ENCODE measurements at regions not wholly inside any gene's neighbourhood (a gene's known extent, or its start where the extent isn't known, plus 50 kb on each side); places are given as distances from the start of the nearest gene placed in this dataset.

DNA sequence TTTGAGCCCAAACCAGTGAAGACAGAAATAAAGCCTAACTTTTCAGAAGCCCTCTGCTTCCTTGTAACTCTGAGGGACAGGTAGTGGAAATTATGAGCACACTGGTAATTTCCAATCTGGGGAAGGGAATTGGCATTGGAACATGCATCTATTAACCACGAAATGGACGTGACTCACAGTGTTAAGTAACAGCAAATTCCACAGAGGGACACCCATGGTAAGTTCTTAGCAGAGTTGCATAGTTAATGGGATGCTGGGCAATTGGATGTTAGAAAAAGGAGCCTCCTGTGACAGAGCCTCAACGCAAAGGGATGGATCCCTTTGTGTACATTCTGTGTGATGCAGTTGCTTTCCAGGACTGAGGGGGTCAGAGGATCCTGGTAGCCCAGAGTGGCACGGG lies 168.6 kb downstream of the SEMA6D start:
- Histone ChIP-seq H4K20me1 (ENCODE audit: insufficient read depth, low read length) (no peaks in the 10 kb centered on the region), H3K4me3 (ENCODE audit: insufficient read depth, low read depth, low read length) (no peak overlapping the region), H3K9me3 (ENCODE audit: insufficient read depth, low read depth, low read length) (no peaks in the 10 kb centered on the region), H3K79me2 (ENCODE audit: insufficient read depth, low read length) (no peaks in the 10 kb centered on the region), H3K36me3 (ENCODE audit: insufficient read depth, low read length) (no peaks in the 10 kb centered on the region), H3K9ac (ENCODE audit: low read length) (no peak overlapping the region), H3K4me2 (ENCODE audit: low read length) (no peak overlapping the region), H3K27me3 (ENCODE audit: insufficient read depth, low read length) (no peaks in the 10 kb centered on the region), H3K4me1 (ENCODE audit: insufficient read depth, low read length) (no peaks in the 10 kb centered on the region), H2AFZ (ENCODE audit: low read depth, low read length) (no peak overlapping the region), H3K27ac (ENCODE audit: low read depth, low read length) (no peak overlapping the region)
- H3K4me1 Mint-ChIP-seq (ENCODE audit: low read depth, unreplicated experiment), result peaks cover 5% of the 10 kb centered on the region
- H3K27me3 Mint-ChIP-seq (ENCODE audit: low read depth, unreplicated experiment), result no peaks in the 10 kb centered on the region
- no peak overlapping the region for H3K27ac Mint-ChIP-seq (ENCODE audit: unreplicated experiment)
- FAIRE-seq (no peak), DNase-seq (ENCODE audit: low read depth) (peak; percentile 90)
- H3K4me3 Mint-ChIP-seq (ENCODE audit: unreplicated experiment), result no peak overlapping the region
- no peaks in the 10 kb centered on the region for H3K36me3 Mint-ChIP-seq (ENCODE audit: low read depth, unreplicated experiment)
- TF ChIP-seq, protein P1, sequence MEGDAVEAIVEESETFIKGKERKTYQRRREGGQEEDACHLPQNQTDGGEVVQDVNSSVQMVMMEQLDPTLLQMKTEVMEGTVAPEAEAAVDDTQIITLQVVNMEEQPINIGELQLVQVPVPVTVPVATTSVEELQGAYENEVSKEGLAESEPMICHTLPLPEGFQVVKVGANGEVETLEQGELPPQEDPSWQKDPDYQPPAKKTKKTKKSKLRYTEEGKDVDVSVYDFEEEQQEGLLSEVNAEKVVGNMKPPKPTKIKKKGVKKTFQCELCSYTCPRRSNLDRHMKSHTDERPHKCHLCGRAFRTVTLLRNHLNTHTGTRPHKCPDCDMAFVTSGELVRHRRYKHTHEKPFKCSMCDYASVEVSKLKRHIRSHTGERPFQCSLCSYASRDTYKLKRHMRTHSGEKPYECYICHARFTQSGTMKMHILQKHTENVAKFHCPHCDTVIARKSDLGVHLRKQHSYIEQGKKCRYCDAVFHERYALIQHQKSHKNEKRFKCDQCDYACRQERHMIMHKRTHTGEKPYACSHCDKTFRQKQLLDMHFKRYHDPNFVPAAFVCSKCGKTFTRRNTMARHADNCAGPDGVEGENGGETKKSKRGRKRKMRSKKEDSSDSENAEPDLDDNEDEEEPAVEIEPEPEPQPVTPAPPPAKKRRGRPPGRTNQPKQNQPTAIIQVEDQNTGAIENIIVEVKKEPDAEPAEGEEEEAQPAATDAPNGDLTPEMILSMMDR (IDR thresholded peaks at IDR 0.05; ENCODE audit: insufficient read depth, low read depth, low read length), result no peak
- TF ChIP-seq EZH2 (IDR thresholded peaks at IDR 0.05; ENCODE audit: insufficient read depth, low read length), result no peak
- H3K9me3 Mint-ChIP-seq (ENCODE audit: unreplicated experiment), result peaks cover 3% of the 10 kb centered on the region

DNA sequence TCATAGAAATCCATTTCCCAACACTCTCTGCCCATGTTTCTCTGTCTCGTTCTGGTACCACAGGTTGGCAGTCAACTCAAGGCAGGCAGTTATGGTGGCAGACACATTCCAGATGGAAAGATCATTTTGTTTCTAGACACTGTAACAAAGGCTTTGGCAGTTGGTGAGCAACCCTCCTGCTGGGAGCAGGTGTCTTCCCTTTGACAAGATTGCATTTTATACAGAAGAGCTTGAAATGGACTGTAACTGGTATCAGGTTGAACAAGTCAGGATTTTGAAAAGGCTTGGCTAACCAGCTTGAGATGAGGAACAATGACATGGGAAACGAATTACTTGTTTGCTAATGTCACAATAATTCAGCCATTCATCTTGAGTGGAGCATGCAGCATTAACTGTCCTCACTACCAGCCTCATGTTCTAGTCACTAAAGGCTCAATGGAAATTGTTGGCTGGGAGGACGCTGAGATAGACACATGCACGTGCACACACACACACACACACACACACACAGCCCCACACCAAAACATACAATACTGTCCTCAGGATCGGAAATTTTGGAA lies 170.0 kb downstream of the SEMA6D start:
- H3K4me3 Mint-ChIP-seq (ENCODE audit: unreplicated experiment), result no peak overlapping the region
- H3K4me1 ChIP-seq (ENCODE audit: insufficient read depth, low read length), result no peaks in the 10 kb centered on the region
- no peak overlapping the region for H3K27ac ChIP-seq (ENCODE audit: low read depth, low read length)
- no peaks in the 10 kb centered on the region for H3K79me2 ChIP-seq (ENCODE audit: insufficient read depth, low read length)
- H3K9me3 Mint-ChIP-seq (ENCODE audit: unreplicated experiment), result peaks cover 2% of the 10 kb centered on the region
- no peaks in the 10 kb centered on the region for H3K36me3 Mint-ChIP-seq (ENCODE audit: low read depth, unreplicated experiment)
- H4K20me1 ChIP-seq (ENCODE audit: insufficient read depth, low read length), result no peaks in the 10 kb centered on the region
- no peaks in the 10 kb centered on the region for H3K27me3 ChIP-seq (ENCODE audit: insufficient read depth, low read length)
- no peaks in the 10 kb centered on the region for H3K27me3 Mint-ChIP-seq (ENCODE audit: low read depth, unreplicated experiment)
- no peak overlapping the region for H2AFZ ChIP-seq (ENCODE audit: low read depth, low read length)
- H3K27ac Mint-ChIP-seq (ENCODE audit: unreplicated experiment), result no peak overlapping the region
- H3K4me2 ChIP-seq (ENCODE audit: low read length), result no peak overlapping the region
- no peak overlapping the region for H3K4me3 ChIP-seq (ENCODE audit: insufficient read depth, low read depth, low read length)
- peaks cover 5% of the 10 kb centered on the region for H3K4me1 Mint-ChIP-seq (ENCODE audit: low read depth, unreplicated experiment)
- DNase-seq (ENCODE audit: low read depth) (no peak), FAIRE-seq (no peak)
- H3K36me3 ChIP-seq (ENCODE audit: insufficient read depth, low read length), result no peaks in the 10 kb centered on the region
- TF ChIP-seq, protein P1 (IDR thresholded peaks at IDR 0.05; ENCODE audit: insufficient read depth, low read depth, low read length), result no peak
- TF ChIP-seq EZH2 (IDR thresholded peaks at IDR 0.05; ENCODE audit: insufficient read depth, low read length), result no peak
- H3K9ac ChIP-seq (ENCODE audit: low read length), result no peak overlapping the region
- no peaks in the 10 kb centered on the region for H3K9me3 ChIP-seq (ENCODE audit: insufficient read depth, low read depth, low read length)

DNA sequence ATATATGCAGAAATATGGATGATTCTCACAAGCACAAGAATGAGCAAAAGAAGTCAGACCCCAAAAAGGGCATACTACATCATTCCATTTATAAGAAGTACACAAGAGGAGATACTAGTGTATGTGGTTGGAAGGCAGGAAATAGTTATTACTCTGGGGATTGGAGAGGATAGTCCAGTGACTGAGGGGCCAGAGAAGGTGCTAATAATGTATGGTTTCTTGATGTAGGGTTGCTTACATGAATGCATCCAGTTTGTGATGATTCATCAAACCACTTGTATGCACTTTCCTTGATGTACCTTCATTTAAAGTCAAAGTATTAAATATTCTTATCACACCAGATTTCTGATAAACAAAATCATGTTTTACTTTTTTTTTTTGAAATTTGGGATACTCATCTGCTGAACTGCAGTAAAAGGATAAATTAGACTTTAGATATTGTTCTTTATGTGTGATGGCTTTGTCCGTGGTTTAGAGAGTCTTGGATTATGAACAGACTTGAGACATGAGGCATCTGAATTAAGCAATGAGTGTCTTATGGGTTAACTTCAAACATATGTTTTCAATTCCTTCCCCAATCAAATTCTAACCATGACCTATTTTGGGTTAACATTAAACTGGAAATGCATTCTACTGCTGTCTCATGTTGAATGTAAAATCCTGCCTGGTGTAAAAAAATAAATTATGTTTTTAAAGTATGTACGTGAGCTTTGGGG lies 171.2 kb downstream of the SEMA6D start:
- no peak overlapping the region for H3K4me3 Mint-ChIP-seq (ENCODE audit: unreplicated experiment)
- DNase-seq (ENCODE audit: low read depth), result no peak
- no peak for FAIRE-seq

More for the DNA sequence above, 171.2 kb downstream of the SEMA6D start:
- H3K4me1 Mint-ChIP-seq (ENCODE audit: low read depth, unreplicated experiment), result peaks cover 5% of the 10 kb centered on the region
- Histone ChIP-seq H3K9me3 (ENCODE audit: insufficient read depth, low read depth, low read length) (no peaks in the 10 kb centered on the region), H2AFZ (ENCODE audit: low read depth, low read length) (no peak overlapping the region), H3K27me3 (ENCODE audit: insufficient read depth, low read length) (no peaks in the 10 kb centered on the region), H3K4me2 (ENCODE audit: low read length) (no peak overlapping the region), H3K4me1 (ENCODE audit: insufficient read depth, low read length) (no peaks in the 10 kb centered on the region), H3K36me3 (ENCODE audit: insufficient read depth, low read length) (no peaks in the 10 kb centered on the region), H3K9ac (ENCODE audit: low read length) (no peak overlapping the region), H3K27ac (ENCODE audit: low read depth, low read length) (no peak overlapping the region), H3K4me3 (ENCODE audit: insufficient read depth, low read depth, low read length) (no peak overlapping the region), H4K20me1 (ENCODE audit: insufficient read depth, low read length) (no peaks in the 10 kb centered on the region), H3K79me2 (ENCODE audit: insufficient read depth, low read length) (no peaks in the 10 kb centered on the region)
- H3K27me3 Mint-ChIP-seq (ENCODE audit: low read depth, unreplicated experiment), result no peaks in the 10 kb centered on the region
- no peaks in the 10 kb centered on the region for H3K36me3 Mint-ChIP-seq (ENCODE audit: low read depth, unreplicated experiment)
- peaks cover 6% of the 10 kb centered on the region for H3K9me3 Mint-ChIP-seq (ENCODE audit: unreplicated experiment)
- no peak for TF ChIP-seq EZH2 (IDR thresholded peaks at IDR 0.05; ENCODE audit: insufficient read depth, low read length)
- TF ChIP-seq, protein P1 (IDR thresholded peaks at IDR 0.05; ENCODE audit: insufficient read depth, low read depth, low read length), result no peak
- H3K27ac Mint-ChIP-seq (ENCODE audit: unreplicated experiment), result no peak overlapping the region
